HG03039 (cell line): ENCODE measurements at regions not wholly inside any gene's neighbourhood (a gene's known extent, or its start where the extent isn't known, plus 50 kb on each side); places are given as distances from the start of the nearest gene placed in this dataset.

Experiments used
- ATAC-seq: cut with Tn5 transposase; IDR thresholded peaks from one replicate; pipeline ENCODE4 v1.9.1; 2021; ENCODE audit warnings: mild to moderate bottlenecking, moderate library complexity; ENCODE audit not compliant: unreplicated experiment

DNA sequence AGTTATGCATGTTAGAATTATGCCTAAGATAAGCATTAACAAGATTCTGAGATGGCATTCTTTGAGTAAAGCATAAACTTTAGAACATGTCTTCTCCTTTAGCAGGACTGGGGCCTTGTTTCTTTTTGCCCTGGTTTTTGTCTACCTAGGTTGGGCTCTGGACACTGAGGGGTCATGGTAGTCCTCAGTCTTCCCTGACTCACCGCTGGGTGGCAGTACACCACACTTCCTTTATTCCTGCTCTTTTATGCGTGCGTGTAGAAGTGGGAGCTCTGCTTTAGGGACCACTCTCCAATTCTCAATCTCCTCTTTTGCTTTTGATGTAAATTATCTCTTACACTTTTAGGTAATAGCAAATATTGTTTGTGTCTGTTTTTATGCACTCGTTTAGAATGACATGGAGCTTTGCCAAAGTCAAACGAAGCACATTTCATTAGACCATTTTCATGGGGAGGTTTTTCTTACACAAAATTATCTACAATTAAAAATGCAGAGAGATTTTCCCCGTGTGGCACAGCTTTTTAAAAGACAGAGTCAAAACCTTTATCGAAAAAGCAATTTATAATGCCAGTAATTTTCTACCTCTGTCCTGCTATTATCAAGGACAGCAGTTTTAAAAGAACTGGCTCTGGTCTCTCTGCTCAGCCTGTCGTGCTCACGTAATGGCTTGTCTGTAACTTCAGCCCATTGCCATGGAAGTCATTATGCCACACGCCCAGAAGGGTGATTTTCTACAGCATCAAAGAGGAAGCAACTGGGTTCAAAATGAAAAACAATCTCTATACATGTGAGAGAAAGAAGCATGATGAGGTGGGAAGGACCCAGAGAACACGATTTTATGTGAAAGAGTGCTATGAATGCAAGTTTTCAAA, 413.9 kb downstream of the COG6 start:
- ATAC-seq = no peak

DNA sequence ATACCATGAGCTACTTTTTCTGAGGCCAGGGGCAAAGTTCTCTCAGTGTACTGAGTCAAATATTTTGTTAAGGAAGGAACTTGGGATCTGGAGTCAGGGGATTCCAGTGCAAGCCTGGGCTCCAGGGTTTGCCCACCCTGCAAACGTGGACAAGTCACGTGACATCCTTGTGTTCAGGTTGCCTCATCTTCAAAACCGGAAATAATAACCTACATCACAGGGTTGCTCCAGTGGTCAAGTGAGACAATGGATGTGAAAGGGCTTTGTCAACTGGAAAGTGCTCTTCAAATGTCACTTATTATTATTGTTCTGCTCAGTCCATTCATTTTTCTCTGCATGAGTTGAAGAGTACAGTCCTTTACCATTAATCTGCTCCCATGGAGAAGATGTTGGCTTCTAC, 414.9 kb downstream of the COG6 start:
- no peak for ATAC-seq

DNA sequence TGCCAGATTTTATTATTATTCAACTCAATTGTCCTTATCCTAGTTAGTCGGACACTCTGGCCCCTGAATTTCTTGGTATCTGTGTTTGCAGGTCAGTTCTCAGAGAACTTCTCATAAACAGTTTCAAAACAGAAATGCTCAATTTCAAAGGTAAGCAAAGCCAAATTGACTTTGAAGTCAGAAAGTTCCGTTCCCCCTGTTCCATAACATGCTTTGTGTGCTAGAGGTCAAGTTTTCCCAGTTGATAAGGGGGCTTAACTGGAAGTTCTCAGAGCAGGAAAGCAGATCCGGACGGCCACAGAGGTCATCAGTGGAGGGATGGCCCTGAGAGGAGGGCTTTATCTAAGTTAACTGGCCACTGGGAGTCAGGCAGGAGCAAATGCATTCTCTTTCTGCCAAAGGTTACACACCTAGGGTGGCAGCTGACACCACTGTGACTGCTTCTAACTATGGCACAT, 417.2 kb downstream of the COG6 start:
- ATAC-seq = no peak

DNA sequence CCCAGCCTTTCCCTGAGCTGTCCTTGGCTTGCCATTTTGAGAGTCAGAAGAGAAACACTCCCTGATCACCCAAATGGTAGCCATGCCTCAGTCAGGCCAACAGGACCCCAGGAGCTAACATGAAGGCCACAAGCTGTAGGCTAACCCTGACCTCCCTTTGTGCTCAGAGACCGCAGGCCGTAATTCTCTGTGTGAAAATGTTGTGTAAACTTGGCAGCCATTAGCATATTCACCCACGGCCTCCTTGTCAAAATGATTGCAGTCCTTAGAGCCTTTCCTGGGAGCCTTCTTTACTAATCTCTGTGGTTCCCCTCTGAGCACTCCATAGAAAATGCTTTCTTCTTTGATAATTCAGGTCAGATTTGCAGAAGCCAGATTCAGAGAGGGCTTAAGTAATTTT, 418.9 kb downstream of the COG6 start:
- ATAC-seq = no peak

DNA sequence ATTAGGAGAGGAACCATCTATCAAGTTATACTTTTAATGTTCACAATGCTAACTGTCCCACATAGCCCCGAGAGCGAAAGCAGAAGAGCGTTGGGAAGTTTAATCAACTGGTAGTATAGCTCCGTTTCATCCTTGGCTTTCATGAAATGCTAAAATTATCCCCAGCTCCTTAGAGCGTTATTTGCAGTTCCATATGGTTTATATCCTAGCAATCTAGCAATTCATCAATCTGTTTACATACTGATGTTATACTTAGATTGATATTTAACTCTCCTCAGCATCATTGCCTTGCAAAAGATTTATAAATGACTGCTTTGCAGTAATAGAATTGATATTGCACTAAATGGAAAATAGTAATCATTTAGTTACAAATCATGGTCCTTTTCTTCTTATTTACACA, 419.8 kb downstream of the COG6 start:
- no peak for ATAC-seq

DNA sequence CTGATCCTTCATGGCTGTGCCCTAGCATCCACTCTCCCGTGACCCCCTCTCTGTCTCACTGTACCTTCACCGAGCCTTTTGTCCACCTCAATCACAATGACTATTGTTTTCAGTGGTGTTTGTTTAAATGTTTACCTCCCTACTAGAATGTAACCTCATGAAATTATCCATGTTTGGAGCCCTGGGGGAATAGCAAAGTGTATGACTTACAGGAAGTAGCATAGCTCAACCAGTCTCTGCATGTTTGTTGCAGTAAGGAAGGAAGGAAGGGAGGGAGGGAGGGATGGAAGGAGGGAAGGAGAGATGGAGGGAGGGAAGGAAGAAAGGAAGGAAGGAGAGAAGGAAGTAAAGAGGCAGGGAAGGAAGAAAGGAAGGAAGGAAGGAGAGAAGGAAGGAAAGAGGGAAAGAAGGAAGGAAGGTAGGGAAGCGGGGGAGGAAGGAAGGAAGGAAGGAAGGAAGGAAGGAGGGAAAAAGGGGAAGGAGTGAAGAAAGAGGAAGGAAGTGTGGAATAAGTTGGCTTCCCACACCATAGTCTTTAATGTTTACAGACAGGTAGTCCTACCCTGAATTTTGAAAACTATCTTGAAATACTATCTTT, 421.4 kb downstream of the COG6 start:
- no peak for ATAC-seq

DNA sequence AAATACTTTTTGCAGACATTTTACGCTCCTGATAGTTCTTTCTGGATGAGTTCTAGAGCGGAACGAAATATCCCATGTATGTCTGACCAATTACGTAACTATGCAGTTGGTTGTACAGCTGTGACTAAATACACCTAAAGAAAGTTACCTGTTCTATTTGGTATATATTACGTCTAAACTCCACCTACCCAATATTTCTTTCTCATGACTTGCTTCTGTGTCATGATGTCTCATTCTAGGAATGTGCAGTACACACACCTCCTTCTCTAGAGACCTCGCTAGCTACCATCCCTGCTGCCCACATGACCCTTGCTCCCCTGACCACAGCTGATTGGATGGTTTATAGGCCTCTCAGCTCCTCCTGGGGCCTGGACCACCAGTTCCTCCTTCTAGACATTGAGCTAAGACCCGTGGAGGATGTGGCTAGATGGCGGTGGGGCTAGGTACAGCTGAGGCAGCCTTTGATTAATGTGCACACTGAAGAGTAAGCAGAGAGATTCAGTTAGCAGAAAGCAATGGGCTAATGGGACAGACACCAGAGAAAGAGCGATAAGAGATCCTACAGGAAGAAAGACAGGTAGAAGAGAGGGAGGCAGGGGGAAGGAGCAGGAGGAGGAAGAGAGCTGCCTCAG, 422.1 kb downstream of the COG6 start:
- ATAC-seq = no peak

DNA sequence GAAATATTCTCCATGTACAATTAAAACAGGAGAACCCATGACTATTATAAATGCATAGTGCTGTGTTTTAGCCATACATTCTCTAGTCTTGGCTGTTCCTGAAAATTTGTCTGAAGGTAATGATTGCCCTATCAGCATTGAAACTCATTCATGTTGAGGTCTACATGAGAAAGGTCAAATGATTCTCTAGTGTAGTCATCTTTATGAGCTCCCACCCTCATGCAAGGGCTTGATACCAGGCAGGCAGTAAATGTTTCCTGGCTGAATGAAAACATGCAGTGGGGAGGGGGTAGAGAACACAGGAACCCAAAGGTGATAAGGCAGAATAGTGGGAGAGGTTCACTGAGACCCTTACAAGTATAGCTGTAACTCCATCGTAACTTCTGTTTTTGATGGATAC, 424.3 kb downstream of the COG6 start:
- no peak for ATAC-seq

DNA sequence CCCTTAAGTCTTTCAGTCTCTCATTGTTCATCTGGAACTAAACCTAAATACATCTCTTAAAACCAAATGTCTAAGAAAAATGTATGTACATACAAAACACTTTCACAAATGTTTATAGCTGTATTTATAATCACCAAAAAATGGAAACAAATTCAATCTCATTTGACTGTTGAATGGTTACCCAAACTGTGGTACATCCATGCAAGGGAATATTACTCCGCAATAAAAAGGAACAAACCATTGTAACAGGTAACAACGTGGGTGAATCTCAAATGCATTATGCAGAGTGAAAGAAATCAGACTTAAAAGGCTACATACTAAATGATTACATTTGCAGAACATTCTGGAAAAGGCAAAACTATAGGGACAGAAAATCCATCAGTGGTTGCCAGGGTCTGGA, 425.2 kb downstream of the COG6 start:
- ATAC-seq = no peak

DNA sequence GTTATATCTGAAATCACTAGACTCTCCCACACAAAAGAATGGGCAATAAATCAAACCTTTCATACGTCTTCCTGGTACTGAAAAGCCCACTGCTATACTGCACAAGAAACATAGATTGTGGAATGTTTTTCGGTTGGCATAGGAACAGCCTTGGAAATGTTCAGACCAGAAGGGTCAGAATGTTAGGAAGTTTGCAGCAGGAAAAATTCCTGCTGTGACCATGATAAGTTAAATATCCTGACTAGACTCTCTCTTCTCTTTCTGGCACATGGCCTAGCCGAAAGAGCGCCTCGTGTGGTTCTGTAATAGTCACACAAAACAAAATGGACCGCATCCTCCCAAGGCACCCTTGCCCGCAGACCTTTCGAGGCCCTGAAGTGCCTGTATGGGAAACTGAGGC, 427.2 kb downstream of the COG6 start:
- no peak for ATAC-seq

DNA sequence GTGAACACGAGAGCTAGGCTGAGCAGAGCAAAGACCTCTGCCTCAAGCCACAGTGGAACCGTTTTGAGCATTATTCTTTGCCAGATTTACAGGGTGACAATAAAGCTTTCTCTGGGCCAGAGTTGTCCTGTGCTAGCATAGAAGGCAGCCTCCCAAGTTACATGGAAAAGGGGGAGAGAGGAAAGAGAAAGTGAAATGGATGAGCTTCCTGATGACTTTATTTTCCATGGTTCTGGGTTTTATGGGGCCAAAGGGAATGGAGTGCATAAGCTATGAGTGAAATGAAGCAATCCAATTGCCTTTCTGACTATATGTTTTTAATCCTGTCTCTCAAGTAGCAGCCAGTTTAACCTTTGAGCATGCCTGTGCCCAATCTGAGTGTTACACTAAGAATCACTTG, 428.4 kb downstream of the COG6 start:
- no peak for ATAC-seq

DNA sequence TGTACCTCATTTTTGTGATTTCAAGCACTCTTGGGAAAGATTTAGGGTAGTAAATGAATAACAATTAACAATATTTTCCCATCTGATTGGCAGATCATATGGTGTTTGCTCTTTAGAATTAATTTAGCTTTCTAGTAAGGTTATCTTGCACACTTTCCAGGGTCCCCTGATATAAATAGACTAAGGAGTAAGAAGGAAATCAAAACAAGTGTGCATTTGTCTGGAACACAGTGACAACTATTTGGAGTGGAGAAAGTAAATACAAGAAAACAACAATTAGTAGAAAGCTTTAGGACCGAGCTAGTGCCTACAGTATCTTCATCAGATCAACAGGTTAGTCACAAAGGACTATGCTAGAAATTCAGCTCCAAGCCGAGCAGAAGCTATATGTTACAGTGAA, 429.5 kb downstream of the COG6 start:
- ATAC-seq = no peak

DNA sequence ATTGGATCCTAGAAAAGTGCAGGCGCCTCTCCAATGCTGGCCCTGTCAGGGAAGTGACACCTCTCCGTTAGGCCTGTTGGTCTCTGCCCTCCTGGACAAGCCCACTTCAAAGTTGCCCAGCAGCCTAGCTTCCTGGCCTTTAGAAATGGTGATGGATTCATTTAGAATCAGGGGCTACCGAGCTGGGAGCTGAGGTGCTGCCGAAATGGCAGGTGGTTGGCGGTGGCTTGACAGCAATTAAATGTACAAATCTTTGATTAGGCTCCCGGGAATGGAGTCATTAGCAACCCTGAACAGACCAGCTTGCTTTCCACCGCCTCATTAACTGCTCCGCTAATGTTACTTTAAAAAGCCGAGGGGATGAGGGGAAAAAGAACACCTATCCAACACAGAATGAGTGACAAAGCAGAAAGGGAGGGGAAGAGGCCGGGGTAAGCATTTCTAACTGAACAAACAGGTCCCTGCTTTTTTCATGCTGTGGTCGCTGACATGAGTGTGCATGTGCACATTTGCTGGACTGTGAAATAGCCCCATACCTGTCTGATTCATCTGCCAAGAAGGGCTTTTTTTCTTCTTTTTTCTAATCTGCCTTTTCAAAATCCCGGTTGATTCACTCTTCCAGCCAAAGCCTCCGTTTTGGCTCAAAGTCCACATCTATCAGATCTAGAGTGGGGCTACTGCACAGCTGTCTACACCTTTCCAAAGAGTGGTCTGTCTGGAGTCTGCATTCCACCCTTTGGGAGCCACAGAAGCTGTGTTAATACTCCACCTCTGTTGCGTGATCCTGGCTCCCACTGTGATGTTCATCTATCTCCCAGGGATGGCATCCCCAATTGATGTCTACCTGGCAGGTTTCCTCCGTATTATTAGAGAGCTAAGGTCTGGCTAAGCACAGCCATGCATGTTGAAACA, 431.9 kb downstream of the COG6 start:
- no peak for ATAC-seq

DNA sequence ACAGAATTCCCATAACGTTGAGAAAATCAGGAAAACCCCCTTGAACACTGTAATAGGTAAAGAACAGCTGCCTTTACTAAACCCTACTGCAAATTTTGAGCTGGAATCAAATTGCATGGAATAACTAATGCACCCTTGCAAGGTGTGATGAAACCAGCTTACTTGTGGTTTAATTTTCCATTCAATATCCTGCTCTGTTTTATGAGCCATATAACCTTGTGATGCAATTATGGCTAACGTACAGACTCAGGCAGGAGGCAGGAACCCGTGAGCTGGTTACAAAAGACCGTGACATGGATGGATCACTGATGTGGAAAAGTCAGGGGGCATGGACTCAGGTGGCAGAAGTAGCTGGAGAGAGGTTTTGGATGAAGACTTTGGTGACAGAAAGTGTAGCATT, 438.6 kb downstream of the COG6 start:
- ATAC-seq = no peak

DNA sequence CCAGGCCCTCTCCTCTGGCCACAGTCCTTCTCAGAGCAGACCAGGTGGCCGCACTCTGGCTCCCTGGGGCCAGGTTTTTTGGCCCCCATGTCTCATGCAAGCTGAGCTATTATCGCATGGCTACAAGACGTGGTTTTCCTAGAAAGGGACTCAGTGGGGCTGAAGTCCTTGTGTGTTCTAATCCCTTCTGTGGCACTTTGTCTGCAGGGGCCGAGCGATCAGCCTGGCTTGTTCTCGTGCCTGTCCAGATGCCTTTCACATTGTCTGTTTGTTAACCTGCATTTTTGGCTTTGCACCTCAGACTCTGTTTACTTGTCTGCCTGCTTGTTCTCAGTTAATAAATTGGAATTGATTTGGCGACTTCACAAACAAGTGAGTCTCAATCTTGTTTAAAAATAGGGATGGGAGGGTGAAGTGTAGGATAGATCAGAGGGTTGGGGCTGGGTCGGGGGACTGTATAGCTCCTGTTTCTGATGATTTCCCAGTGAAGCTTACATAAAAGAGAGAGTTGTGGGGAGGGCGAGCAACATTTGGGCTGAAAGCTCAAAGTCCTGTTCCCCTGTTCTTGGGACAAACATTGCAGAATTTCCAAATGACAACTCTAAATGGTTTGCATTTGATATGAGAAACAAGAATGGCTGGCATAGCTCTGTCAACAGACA, 440.4 kb downstream of the COG6 start:
- ATAC-seq = no peak

DNA sequence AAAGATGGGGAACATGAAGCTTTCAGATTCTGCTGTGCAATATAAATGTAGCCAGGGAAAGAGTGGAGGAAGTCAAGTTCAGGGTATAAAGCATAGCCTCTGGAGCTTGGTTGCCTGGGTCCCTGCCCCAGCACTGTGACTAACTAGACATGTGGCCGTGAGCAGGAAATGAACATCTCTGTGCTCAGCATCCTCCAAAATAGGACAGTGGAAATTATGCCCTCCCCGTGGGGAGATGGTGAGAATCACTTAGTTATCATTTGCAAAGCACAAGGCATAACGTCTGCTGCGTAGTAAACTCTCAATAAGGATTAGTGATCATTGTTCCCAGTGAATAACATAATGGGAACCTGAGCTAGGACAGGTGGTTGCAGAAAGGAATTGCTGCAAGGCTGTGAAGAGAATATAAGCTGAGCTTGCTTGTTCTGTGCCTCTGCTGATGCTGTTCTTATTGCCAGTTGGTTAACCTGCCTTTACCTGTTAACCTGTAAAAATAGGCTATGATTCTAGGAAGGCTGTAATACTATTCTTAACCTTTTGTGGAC, 441.0 kb downstream of the COG6 start:
- no peak for ATAC-seq

DNA sequence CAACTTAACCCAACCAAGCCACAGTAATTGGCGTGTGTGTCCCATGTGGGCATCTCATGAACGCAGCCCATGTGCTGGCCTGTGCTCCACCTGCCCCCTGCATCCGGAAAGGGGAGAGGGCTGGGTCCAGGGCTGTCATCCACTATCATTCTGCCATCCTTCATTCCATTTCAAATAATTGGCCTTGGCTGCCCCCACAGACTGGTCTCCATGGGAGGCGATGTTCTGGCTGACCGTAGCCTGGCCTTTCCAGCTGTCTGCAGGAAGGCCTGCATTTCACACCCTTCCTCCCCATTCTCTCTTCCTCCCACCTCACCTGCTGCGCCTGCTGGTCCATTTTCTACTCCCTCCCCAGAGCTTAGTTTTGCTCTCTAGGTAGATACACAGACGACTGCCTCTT, 442.8 kb downstream of the COG6 start:
- ATAC-seq = no peak

DNA sequence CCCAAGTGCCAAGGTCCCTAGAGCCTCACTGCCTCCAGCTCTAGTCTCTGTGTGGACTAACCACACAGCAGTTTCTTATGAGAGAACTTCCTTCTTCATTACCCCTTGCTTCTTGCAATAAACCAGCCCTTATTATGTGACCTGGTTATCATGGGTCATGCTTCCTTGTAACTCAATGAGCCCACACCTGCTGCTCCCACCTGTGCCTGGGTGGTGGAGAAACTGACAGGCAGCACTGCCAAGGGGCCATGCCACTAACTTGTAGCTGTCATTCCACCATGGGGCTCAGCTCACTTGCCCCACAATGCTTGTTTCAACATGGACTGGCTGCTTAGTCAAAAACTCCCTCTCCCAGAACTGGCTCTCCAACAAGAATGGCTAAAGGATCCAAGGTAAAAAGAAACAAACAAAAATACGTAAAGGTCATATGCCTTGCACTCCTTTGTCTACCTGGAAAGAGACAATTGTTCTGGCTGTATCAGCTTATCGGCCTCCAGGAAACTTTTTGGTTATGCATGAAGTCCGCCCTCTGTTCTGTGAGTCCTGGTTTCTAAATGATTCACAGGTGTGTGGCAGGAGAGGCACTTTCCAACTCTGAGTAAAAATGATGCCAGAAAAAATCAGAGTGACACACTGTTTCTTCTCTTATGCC, 446.4 kb downstream of the COG6 start:
- peak; percentile 92 for ATAC-seq

DNA sequence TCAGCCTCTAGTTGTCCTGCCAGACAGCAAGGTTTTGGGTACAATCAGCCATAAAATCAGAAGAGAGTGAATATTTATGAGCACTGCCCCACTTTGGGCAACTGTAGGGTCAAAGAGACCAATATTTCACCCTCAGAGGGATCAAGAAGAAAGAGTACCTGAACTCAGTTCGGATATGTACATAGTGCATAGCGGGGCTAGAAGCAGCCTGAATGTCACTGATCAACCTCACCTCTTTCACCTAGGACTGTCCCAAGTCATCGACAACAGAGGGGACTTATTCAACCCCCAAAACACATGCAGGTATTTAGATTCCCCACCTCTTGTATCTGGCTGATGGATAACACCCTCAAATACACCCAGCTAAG, 446.9 kb downstream of the COG6 start:
- peak; percentile 10 for ATAC-seq

DNA sequence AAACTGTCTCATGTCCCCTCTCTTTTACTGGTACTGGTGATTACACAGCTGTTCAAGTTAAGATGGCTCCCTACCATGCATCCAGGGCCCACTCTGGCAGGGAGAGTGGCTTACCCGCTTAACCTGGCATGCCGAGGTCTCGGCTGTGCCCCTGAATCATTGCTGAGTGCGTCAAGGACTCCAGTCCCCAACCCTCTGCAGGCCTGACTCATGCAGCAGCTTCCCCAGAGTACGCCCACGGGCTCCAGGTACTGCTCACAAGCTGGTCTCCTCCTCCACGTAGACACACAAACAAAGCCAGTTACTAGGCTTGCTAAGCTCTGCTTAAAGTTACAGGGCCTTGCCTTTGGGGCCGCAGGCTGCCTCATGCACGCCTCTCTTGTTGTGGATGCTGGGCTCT, 447.4 kb downstream of the COG6 start:
- no peak for ATAC-seq
